A673 (cell line): ENCODE measurements at regions not wholly inside any gene's neighbourhood (a gene's known extent, or its start where the extent isn't known, plus 50 kb on each side); places are given as distances from the start of the nearest gene placed in this dataset.
"Not testable (repeated sequence)": the region's sequence is repeated elsewhere in the genome, so short reads cannot be mapped to it uniquely, and the experiment has no call there.

Experiments used
- BruUV-seq: library from RNA; stranded (reverse); fragments of 400-500 nt; replicated peaks from 2 replicates; lab custom pipeline; 2021; lab: Mats Ljungman, UMichigan
- CTCF ChIA-PET: fragments of 300-600 bp; sonication (Branson Sonifier 250); formaldehyde crosslinking; loops from one replicate; lab custom pipeline; 2022; ENCODE audit warnings: antibody characterized with exemption; lab: Charles Lee
- POLR2A ChIA-PET: fragments of 300-600 bp; sonication (Branson Sonifier 250); formaldehyde crosslinking; loops from one replicate; lab custom pipeline; 2022; ENCODE audit warnings: antibody characterized with exemption; ENCODE audit not compliant: low non-redundant PET; lab: Charles Lee
- DNase-seq: peaks from one replicate; pipeline ENCODE4 v3.0.0-alpha.2; 2015; ENCODE audit warnings: low spot score
- H3K27ac ChIP-seq: fragments of 200-600 bp; sonication (generic); 2 replicates; pipeline ENCODE4 v1.5.1; 2016; ENCODE audit warnings: mixed run types, low read depth, mild to moderate bottlenecking, mixed read lengths, antibody characterized with exemption, low read length; ENCODE audit not compliant: poor library complexity, severe bottlenecking
- H3K27me3 ChIP-seq: fragments of 200-600 bp; sonication (generic); replicated peaks from 2 replicates; pipeline ENCODE4 v1.6.1; 2017; ENCODE audit warnings: mixed run types, low read depth, mild to moderate bottlenecking, mixed read lengths, antibody characterized with exemption, low read length; ENCODE audit not compliant: insufficient read depth, poor library complexity
- H3K36me3 ChIP-seq: fragments of 200-600 bp; sonication (generic); 2 replicates; pipeline ENCODE4 v1.6.1; 2016; ENCODE audit warnings: mixed run types, mild to moderate bottlenecking, mixed read lengths, antibody characterized with exemption, low read length; ENCODE audit not compliant: insufficient read depth, poor library complexity, severe bottlenecking
- H3K4me1 ChIP-seq: fragments of 200-600 bp; sonication (generic); 2 replicates; pipeline ENCODE4 v1.6.1; 2017; ENCODE audit warnings: mixed run types, mild to moderate bottlenecking, mixed read lengths, antibody characterized with exemption, low read length; ENCODE audit not compliant: insufficient read depth, poor library complexity, severe bottlenecking
- H3K4me3 ChIP-seq: fragments of 200-600 bp; sonication (generic); 2 replicates; pipeline ENCODE4 v1.5.1; 2016; ENCODE audit warnings: low read depth, mixed run types, mild to moderate bottlenecking, mixed read lengths, low read length; ENCODE audit not compliant: poor library complexity, severe bottlenecking
- H3K9me3 ChIP-seq: fragments of 200-600 bp; sonication (generic); 2 replicates; pipeline ENCODE4 v1.6.1; 2016; ENCODE audit warnings: mixed run types, low read depth, mild to moderate bottlenecking, mixed read lengths, antibody characterized with exemption, low read length; ENCODE audit not compliant: poor library complexity, severe bottlenecking
- CTCF ChIP-seq: fragments of 300-800, 200-600 bp; sonication (generic); conservative IDR thresholded peaks from 2 replicates; pipeline ENCODE4 v1.5.1; 2017; ENCODE audit warnings: low read depth, mild to moderate bottlenecking, antibody characterized with exemption, low read length, moderate library complexity, mixed read lengths
- EZH2 ChIP-seq: fragments of 200-600 bp; sonication (generic); IDR thresholded peaks from 2 replicates; pipeline ENCODE4 v1.6.1; 2017; ENCODE audit warnings: borderline replicate concordance, low read depth, mild to moderate bottlenecking, mixed read lengths, antibody characterized with exemption, low read length; ENCODE audit not compliant: poor library complexity, severe bottlenecking
- intact Hi-C: fragments of 100-400 bp; cut with micrococcal nuclease; formaldehyde crosslinking; loops from one replicate; pipeline ENCODE4 v1.10.0; 2022; ENCODE audit not compliant: unreplicated experiment

- POLR2A ChIA-PET, CTCF ChIA-PET, intact Hi-C loops: not testable (repeated sequence)
These were observed 108.4 kb upstream of the SAMD11 start for GRCh38 chr1:815147-815922.

GRCh38 chr1:817071-817599 is 106.6 kb upstream of the SAMD11 start:
- H3K27me3 ChIP-seq, POLR2A ChIA-PET, H3K36me3 ChIP-seq, CTCF ChIA-PET, H3K4me3 ChIP-seq, BruUV-seq, H3K27ac ChIP-seq, H3K9me3 ChIP-seq, intact Hi-C loops, H3K4me1 ChIP-seq: not testable (repeated sequence)
- peak; percentile 11 for DNase-seq

More at GRCh38 chr1:815147-815922, 108.4 kb upstream of the SAMD11 start:
- not testable (repeated sequence) for DNase-seq, H3K36me3 ChIP-seq, H3K27me3 ChIP-seq, H3K4me3 ChIP-seq, H3K9me3 ChIP-seq, H3K27ac ChIP-seq, H3K4me1 ChIP-seq, BruUV-seq

GRCh38 chr1:817658-818617 is 105.8 kb upstream of the SAMD11 start:
- H3K4me3 ChIP-seq, DNase-seq, H3K27ac ChIP-seq, H3K27me3 ChIP-seq, H3K9me3 ChIP-seq, CTCF ChIA-PET, intact Hi-C loops, POLR2A ChIA-PET, BruUV-seq, H3K4me1 ChIP-seq, H3K36me3 ChIP-seq: not testable (repeated sequence)

GRCh38 chr1:818618-819291 is 105.0 kb upstream of the SAMD11 start:
- no peak overlapping the region for H3K27ac ChIP-seq

More at GRCh38 chr1:818618-819291, 105.0 kb upstream of the SAMD11 start:
- no peak overlapping the region for H3K4me3 ChIP-seq
- CTCF ChIA-PET = no interaction called here
- no peak for DNase-seq
- peaks cover 4% of the 10 kb centered on the region for H3K4me1 ChIP-seq
- H3K9me3 ChIP-seq = no peaks in the 10 kb centered on the region
- intact Hi-C loops = no loop called here
- TF ChIP-seq CTCF (no peak), EZH2 (no peak)
- POLR2A ChIA-PET = no interaction called here
- BruUV-seq = no TSS peak
- H3K27me3 ChIP-seq = no peaks in the 10 kb centered on the region
- no peaks in the 10 kb centered on the region for H3K36me3 ChIP-seq
